Spleen (tissue), 11 donors: ENCODE measurements at regions not wholly inside any gene's neighbourhood (a gene's known extent, or its start where the extent isn't known, plus 50 kb on each side); places are given as distances from the start of the nearest gene placed in this dataset.
"Not testable (repeated sequence)": the region's sequence is repeated elsewhere in the genome, so short reads cannot be mapped to it uniquely, and the experiment has no call there.

ENCODE experiments used
- DNase-seq: peaks from one replicate; pipeline ENCODE4 v3.0.0-alpha.2; 2020
- H3K27ac ChIP-seq, 8 donors: fragments of 200-600 bp; sonication (generic) in 7 of 8; 1 replicate in 4 of 8; 2 replicates in 4 of 8; pipeline versions ENCODE4 v1.5.0 to v1.8.0; 2016 to 2021; ENCODE audit warnings: inconsistent platforms in 4 of 8, mild to moderate bottlenecking in 4 of 8, moderate library complexity in 1 of 8
- H3K27me3 ChIP-seq, 7 donors: fragments of 200-600 bp; sonication (generic) in 6 of 7; replicated peaks in 1 of 7; 1 replicate in 4 of 7; 2 replicates in 3 of 7; pipeline versions ENCODE4 v1.5.0 to v1.8.0; 2016 to 2021; ENCODE audit warnings: inconsistent platforms in 3 of 7, mild to moderate bottlenecking in 1 of 7
- H3K36me3 ChIP-seq, 6 donors: fragments of 200-600 bp; sonication (generic) in 5 of 6; 1 replicate in 4 of 6; 2 replicates in 2 of 6; pipeline versions ENCODE4 v1.5.0 to v1.8.0; 2016 to 2021; ENCODE audit warnings: inconsistent platforms in 2 of 6
- H3K4me1 ChIP-seq, 6 donors: fragments of 200-600 bp; sonication (generic) in 5 of 6; 1 replicate in 3 of 6; 2 replicates in 3 of 6; pipeline versions ENCODE4 v1.5.0 to v1.8.0; 2016 to 2021; ENCODE audit warnings: inconsistent platforms in 3 of 6
- H3K4me3 ChIP-seq, 8 donors: fragments of 200-600 bp; sonication (generic) in 7 of 8; 1 replicate in 4 of 8; 2 replicates in 4 of 8; pipeline versions ENCODE4 v1.5.0 to v1.8.0; 2016 to 2021; ENCODE audit warnings: inconsistent platforms in 4 of 8, mild to moderate bottlenecking in 4 of 8, moderate library complexity in 2 of 8
- H3K9me3 ChIP-seq, 8 donors: fragments of 200-600 bp; sonication (generic) in 7 of 8; 1 replicate in 4 of 8; 2 replicates in 4 of 8; pipeline versions ENCODE4 v1.5.0 to v1.8.0; 2016 to 2021; ENCODE audit warnings: inconsistent platforms in 4 of 8
- POLR2A ChIP-seq, 3 donors: fragments of 450-650 bp; IDR thresholded peaks; one replicate each; pipeline ENCODE4 v1.5.1; 2017; ENCODE audit warnings: antibody characterized with exemption in 3 of 3, mild to moderate bottlenecking in 1 of 3
- POLR2AphosphoS5 ChIP-seq, 3 donors: sonication (generic); formaldehyde crosslinking; IDR thresholded peaks; one replicate each; pipeline ENCODE4 v1.5.1; 2017; ENCODE audit warnings: antibody characterized with exemption in 3 of 3
- WGBS, 5 donors: extraction: QIAGEN DNeasy Blood & Tissue Kit in 3 of 5; methylation state at CpG; one replicate each; pipeline versions ENCODE4 v1.1.5 to v1.1.7; 2013 to 2018; 5-methylcytosine and 5-hydroxymethylcytosine counted together
- intact Hi-C: fragments of 100-400 bp; cut with DNase I; formaldehyde crosslinking; loops from one replicate; pipeline ENCODE4 v1.15.0; 2023; ENCODE audit warnings: low total_unique reads
- TF ChIP-seq, protein P1 (sequence below), 11 experiments: fragments of 200-600 bp in 7 of 11; fragments of 450-650 bp in 4 of 11; sonication (generic) in 4 of 11; IDR thresholded peaks in 8 of 11; conservative IDR thresholded peaks in 3 of 11; 1 replicate in 7 of 11; 2 replicates in 4 of 11; pipeline versions ENCODE4 v1.4.0 to v1.8.0; 2016 to 2021; ENCODE audit warnings: antibody characterized with exemption in 11 of 11, inconsistent platforms in 4 of 11, mild to moderate bottlenecking in 1 of 11
- donor health status: healthy with polysubstance abuse.
- donor health status: DM: no; HTN: no; CAD: no; lungs with moderate emphysema.
- donor health status: DM: no; HTN: no; CAD: no.
- donor health status: Bipolar disorder and iron deficiency.
- donor health status: healthy.
- donor health status: DM: no; HTN: no; CAD: no.
- donor health status: DM: yes; HTN: yes; CAD: no.

DNA sequence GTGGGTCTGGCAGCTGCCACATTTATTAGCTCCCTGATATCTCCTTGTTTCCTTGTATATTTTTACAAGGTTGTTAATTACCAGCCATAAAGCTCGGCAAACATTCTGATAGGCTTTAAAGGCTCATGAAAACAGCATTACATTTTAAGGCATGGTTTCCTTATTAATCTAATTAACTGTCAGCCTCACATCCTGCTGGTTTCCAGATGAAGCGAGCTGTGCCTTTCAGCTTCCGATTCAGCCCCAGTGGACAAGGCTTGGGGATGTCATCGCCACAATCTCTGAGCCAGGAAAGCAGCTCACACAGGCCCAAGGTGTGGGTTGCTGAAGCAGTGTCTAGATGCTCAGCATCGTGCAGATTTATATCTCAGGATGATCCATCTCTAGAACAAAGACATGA, 66.0 kb upstream of the RALY start:
- peaks cover 0 to 6% (median 0%) of the 10 kb centered on the region in 7 donors for H3K27me3 ChIP-seq
- 74 to 80% (median 76%) methylated on average over 5 of the region's 5 CpGs for WGBS, 5 donors
- TF ChIP-seq, protein P1, sequence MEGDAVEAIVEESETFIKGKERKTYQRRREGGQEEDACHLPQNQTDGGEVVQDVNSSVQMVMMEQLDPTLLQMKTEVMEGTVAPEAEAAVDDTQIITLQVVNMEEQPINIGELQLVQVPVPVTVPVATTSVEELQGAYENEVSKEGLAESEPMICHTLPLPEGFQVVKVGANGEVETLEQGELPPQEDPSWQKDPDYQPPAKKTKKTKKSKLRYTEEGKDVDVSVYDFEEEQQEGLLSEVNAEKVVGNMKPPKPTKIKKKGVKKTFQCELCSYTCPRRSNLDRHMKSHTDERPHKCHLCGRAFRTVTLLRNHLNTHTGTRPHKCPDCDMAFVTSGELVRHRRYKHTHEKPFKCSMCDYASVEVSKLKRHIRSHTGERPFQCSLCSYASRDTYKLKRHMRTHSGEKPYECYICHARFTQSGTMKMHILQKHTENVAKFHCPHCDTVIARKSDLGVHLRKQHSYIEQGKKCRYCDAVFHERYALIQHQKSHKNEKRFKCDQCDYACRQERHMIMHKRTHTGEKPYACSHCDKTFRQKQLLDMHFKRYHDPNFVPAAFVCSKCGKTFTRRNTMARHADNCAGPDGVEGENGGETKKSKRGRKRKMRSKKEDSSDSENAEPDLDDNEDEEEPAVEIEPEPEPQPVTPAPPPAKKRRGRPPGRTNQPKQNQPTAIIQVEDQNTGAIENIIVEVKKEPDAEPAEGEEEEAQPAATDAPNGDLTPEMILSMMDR (IDR thresholded peaks at IDR 0.05 in 8 of 11, conservative IDR thresholded peaks at IDR 0.05 in 3 of 11): no peak
- TF ChIP-seq POLR2AphosphoS5 (IDR thresholded peaks at IDR 0.05): no peak
- TF ChIP-seq POLR2A (IDR thresholded peaks at IDR 0.05): no peak
- H3K4me3 ChIP-seq: no peak overlapping the region
- no peaks in the 10 kb centered on the region for H3K4me1 ChIP-seq
- H3K27ac ChIP-seq: no peak overlapping the region
- no peak for DNase-seq
- intact Hi-C loops: no loop called here
- H3K9me3 ChIP-seq: no peaks in the 10 kb centered on the region
- H3K36me3 ChIP-seq: no peaks in the 10 kb centered on the region

DNA sequence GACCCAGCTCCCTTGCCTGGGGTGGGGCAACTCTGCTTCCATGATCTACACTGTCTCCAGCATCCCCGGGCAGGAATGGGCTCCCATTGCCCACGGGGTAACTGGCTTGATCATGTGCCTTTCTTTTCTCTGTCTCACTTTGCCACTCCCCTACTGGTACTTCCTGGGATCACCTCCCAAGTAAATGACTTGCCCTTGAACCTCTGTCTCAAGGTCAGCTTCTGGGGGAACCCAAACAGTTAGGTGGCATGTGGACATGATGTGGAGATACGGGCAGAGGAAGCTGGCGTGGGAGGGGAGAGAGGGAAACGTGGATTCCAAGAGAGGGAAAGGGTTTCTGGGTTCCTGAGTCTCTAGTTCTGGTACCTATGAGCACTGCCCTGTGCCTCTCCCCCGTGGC, 63.8 kb upstream of the RALY start:
- H3K9me3 ChIP-seq: no peaks in the 10 kb centered on the region
- no peak overlapping the region for H3K4me3 ChIP-seq
- no peak for DNase-seq
- no peak overlapping the region for H3K27ac ChIP-seq
- WGBS, 5 donors: 61 to 71% (median 62%) methylated on average over 6 of the region's 6 CpGs
- no peaks in the 10 kb centered on the region for H3K36me3 ChIP-seq
- TF ChIP-seq POLR2AphosphoS5 (IDR thresholded peaks at IDR 0.05): no peak
- TF ChIP-seq, protein P1 (IDR thresholded peaks at IDR 0.05 in 8 of 11, conservative IDR thresholded peaks at IDR 0.05 in 3 of 11): no peak
- intact Hi-C loops: no loop called here
- H3K27me3 ChIP-seq: peaks cover 0 to 6% (median 0%) of the 10 kb centered on the region in 7 donors
- no peaks in the 10 kb centered on the region for H3K4me1 ChIP-seq

DNA sequence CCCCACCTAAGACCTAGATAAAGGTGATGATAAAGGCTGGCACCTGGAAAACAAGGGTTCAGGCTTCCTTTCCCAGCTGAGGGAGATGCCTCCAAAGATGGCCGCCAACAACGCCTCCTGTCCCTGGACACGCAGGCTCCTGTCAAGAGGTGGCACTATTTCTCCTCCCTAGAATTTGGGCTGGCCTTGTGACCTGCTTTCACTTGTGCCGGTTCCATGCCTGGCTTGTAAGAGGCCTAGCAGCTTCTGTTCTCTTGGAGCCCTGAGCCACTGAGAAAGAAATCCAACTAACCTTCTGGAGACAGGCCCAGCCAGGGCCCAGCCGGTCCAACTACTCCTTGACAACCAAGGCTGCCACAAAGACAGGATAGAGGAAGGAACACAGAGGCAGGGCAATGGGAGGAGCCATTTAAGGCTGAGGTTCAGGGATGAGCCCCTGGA, 60.2 kb upstream of the RALY start:
- intact Hi-C loops: no loop called here
- H3K27ac ChIP-seq: no peak overlapping the region
- H3K4me1 ChIP-seq: no peaks in the 10 kb centered on the region
- H3K36me3 ChIP-seq: no peaks in the 10 kb centered on the region
- TF ChIP-seq, protein P1 (IDR thresholded peaks at IDR 0.05 in 8 of 11, conservative IDR thresholded peaks at IDR 0.05 in 3 of 11): peak in 6 of 11 experiments; percentile 27 to 53 (median 46)
- TF ChIP-seq POLR2A (IDR thresholded peaks at IDR 0.05): no peak
- TF ChIP-seq POLR2AphosphoS5 (IDR thresholded peaks at IDR 0.05): no peak
- H3K9me3 ChIP-seq: no peaks in the 10 kb centered on the region
- DNase-seq: peak; percentile 74
- no peak overlapping the region for H3K4me3 ChIP-seq
- peaks cover 0 to 6% (median 0%) of the 10 kb centered on the region in 7 donors for H3K27me3 ChIP-seq
- 58 to 80% (median 65%) methylated on average over 5 of the region's 5 CpGs for WGBS, 5 donors

DNA sequence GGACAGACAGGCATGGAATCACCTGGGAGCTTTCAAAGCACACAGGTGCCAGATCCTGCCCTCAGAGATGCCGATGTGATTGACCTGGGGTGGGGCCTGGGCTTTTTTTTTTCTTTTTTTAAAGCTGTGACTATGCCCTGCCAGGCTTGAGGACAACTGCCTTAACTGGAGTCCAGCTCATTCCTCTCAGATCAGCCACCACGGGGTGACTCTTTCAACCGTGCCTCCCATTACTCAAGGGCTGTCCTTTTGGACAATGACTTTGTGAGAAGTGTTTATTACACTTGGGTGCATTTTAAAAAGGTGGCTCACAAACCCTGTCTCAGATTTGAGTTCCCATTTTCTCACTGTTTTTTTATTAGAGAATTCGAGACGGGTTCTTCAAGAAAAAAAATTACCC, 57.1 kb upstream of the RALY start:
- Histone ChIP-seq H3K4me3 (no peak overlapping the region), H3K4me1 (no peaks in the 10 kb centered on the region), H3K27me3 (no peaks in the 10 kb centered on the region), H3K27ac (no peak overlapping the region), H3K36me3 (no peaks in the 10 kb centered on the region), H3K9me3 (no peaks in the 10 kb centered on the region)
- 82 to 90% (median 88%) methylated on average over 5 of the region's 5 CpGs for WGBS, 5 donors
- no peak for DNase-seq
- TF ChIP-seq, protein P1 (IDR thresholded peaks at IDR 0.05 in 8 of 11, conservative IDR thresholded peaks at IDR 0.05 in 3 of 11): no peak
- TF ChIP-seq POLR2AphosphoS5 (IDR thresholded peaks at IDR 0.05): no peak
- TF ChIP-seq POLR2A (IDR thresholded peaks at IDR 0.05): no peak
- intact Hi-C loops: no loop called here

DNA sequence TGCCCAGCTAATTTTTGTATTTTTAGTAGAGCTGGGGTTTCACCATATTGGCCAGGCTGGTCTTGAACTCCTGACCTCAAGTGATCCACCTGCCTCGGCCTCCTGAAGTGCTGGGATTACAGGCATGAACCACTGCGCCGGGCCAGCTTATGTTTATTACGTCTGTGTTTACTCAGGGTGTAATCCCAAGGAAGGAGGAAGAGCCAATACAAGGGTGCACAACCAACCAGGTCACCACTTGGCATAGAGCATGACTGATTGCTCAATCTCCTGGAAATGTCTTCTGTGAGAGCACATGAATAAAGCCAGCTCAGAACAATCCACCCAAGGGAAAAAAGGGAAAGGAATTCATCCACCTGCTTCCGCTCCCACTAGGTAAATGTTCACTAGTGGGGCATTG, 54.7 kb upstream of the RALY start:
- H3K27me3 ChIP-seq, DNase-seq, intact Hi-C loops, H3K36me3 ChIP-seq, H3K4me3 ChIP-seq, H3K9me3 ChIP-seq, H3K27ac ChIP-seq, H3K4me1 ChIP-seq: not testable (repeated sequence)
- WGBS, 5 donors: 76 to 96% (median 85%) methylated on average over 5 of the region's 5 CpGs
